HG03095 (cell line): ENCODE measurements at regions not wholly inside any gene's neighbourhood (a gene's known extent, or its start where the extent isn't known, plus 50 kb on each side); places are given as distances from the start of the nearest gene placed in this dataset.

Experiments
- ATAC-seq: cut with Tn5 transposase; IDR thresholded peaks from one replicate; pipeline ENCODE4 v1.9.1; 2021; ENCODE audit warnings: moderate library complexity; ENCODE audit not compliant: unreplicated experiment

GRCh38 chr4:129531253-129531652 is 435.3 kb downstream of the C4orf33 start:
- ATAC-seq: no peak

- ATAC-seq: no peak
Measured at GRCh38 chr4:129532573-129532972, 436.6 kb downstream of the C4orf33 start.

DNA sequence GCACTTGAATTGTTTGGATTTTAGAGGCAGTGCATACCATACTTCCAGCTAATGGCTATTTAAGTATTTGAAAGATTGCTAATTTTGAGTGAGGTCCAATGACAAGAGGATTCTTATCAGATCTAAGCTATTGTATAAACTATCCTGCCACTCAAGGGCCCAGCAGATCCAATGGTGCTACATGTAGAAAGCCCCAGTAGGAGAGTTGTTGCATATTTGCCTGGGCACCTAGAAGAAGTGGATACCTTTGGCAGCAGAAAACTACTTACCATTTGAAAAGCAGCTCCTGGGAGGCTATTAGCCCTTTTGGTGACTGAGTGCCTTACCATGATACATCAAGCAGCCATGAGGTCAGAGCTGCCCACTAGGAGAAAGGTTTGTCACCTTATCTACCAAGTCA is 447.3 kb downstream of the C4orf33 start:
- no peak for ATAC-seq

- ATAC-seq: no peak
Measured at GRCh38 chr4:129545599-129546278, 449.8 kb downstream of the C4orf33 start.

- ATAC-seq: no peak
Measured at GRCh38 chr4:129546531-129546930, 450.6 kb downstream of the C4orf33 start.

DNA sequence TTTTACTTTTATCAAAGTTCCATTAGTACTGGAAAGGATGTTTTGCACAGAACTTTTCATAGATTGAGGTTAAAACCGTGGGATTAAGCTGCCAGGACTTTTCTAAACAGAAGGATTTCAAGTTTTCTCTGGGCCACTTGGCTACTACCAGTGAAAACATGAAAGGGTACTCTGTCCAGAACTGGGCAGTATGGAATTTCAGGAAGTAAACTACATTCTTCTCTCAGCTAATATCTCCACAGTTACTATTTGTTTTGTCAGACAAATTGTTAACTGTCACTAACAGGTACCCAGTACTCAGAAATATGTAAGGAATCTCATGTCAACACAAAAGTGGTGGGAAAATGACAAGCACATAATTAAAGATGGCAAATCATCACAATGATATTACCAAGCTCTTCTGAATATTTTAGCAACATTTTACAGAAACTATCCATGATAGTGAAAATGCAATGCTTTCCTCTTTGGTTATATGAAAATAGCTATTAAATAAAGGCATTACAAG is 454.4 kb downstream of the C4orf33 start:
- no peak for ATAC-seq

DNA sequence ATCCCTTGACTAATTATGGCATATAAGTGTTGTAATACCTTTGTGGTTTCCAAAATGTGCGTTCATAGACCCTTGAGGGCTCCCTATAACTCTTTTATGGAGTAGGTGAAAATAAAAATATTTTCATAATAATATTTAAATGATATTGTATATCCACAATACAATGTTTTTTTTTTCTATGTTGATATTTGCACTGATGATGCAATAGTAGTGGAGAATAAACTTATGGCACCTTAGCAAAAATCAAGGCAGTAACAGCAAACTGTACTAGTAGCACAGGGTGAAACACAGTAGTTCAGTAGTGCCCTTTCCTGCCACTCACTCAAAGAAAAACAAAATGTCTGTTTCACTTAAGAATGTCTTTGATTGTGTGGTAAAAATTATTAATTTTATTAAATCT is 465.3 kb downstream of the C4orf33 start:
- no peak for ATAC-seq

DNA sequence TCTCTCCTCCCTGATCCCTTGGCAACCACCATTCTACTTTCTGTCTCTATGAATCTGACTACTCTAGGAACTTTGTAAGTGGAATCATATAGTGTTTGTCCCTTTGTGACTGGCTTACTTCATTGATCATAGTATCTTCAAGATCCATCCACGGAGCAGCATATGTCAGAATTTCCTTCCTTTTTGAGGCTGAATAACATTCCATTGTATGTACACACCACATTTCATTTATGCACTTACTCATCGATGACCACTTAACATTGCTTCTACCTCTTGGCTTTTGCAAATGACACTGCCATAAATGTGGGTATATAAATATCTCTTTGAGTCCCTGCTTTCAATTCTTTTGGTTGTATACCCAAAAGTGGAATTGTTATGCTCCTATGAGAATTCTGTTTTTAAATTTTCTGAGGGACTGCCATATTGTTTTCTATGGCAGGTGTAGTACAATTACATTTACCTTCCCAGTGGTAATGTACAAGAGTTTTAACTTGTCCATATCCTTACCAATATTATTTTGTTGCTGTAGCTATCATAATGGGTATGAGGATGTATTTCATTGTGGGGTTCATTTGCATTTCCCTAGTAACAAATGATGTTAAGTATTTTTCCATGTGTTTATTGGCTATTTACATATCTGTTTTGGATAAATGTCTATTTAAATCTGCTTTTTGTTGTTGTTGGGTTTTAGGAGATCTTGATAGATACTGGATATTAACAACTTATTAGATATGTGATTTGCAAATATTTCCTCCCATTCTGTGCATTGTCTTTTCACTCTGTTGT is 466.1 kb downstream of the C4orf33 start:
- ATAC-seq: no peak

- ATAC-seq: no peak
Measured at GRCh38 chr4:129565214-129565613, 469.3 kb downstream of the C4orf33 start.

- ATAC-seq: no peak
Measured at GRCh38 chr4:129570326-129570725, 474.4 kb downstream of the C4orf33 start.

GRCh38 chr4:129578336-129578735 is 482.4 kb downstream of the C4orf33 start:
- ATAC-seq: no peak

- ATAC-seq: no peak
Measured at GRCh38 chr4:129581305-129581704, 485.4 kb downstream of the C4orf33 start.

- no peak for ATAC-seq
Measured at GRCh38 chr4:129583868-129584267, 487.9 kb downstream of the C4orf33 start.

- no peak for ATAC-seq
Measured at GRCh38 chr4:129598582-129598981, 502.6 kb downstream of the C4orf33 start.

- no peak for ATAC-seq
Measured at GRCh38 chr4:129600898-129601297, 504.9 kb downstream of the C4orf33 start.

DNA sequence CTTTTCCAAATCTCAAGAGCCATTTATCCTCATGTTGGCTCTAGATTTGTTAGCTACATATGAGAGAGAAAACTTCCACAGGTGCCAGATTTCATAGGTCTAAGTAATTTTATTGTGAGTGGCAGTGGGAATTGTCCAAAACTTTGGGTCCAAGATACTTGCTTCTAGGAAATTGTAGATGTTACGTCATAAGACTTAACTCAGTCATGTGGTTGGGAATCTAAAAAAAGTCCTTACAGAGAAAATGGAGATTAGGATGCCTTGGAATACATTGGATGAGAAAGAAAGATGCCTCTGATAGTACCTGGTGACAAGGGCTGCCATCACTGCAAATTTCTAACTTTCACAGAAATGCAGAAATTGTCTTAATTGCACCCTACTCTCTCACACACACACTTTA is 506.5 kb downstream of the C4orf33 start:
- no peak for ATAC-seq

DNA sequence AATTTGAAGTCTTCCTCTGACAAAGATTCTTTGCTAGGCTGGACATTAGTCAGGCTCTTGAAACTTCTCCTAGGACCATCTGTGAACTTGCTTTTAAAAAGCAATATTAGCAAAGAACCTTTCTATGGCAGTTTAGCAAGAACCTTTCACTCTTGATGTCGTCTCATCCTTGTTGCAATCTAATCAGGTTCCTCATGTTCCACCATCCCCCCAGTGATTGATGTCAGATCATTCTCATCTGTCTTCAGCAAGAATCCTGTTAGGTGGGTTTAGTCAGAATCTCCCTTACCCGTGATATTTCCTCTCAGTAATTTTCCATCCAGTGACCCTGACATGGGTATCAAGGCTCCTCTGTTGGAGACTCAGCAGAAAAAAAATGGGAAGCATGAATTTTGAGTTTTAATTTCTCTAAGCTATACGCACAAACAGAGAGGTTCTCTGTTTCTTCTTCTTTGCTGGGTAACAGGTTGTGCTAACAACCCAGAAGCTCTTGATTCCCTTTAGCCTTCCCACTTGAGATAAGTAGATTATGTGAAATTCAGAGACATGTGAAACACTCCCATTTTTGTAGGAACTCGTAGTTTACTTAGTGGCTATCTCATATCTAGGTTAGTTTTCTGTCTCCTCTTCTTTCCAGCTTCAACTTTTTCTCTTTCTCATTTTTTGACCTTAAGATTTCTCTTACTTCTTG is 507.4 kb downstream of the C4orf33 start:
- no peak for ATAC-seq

- no peak for ATAC-seq
Measured at GRCh38 chr4:129604632-129605255, 508.8 kb downstream of the C4orf33 start.

- no peak for ATAC-seq
Measured at GRCh38 chr4:129614611-129615010, 518.7 kb downstream of the C4orf33 start.

DNA sequence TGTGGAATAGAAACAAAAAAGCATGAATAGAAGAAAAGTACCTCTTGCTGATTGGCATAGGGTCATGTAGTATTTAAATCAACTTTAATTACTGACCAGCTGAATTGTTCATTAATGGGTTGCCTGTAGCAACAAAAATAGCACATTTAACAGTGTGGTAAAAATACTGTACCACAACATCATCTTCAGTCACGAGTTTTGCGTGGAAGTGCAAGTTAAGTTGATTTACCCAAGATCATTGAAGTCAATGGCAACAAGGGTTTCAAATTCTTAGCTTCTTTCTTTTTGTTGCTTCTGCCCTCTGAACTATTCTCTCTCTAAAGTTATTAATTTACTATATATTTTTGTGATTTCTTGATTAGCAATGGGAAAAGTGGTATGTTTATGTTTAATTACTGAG is 526.6 kb downstream of the C4orf33 start:
- no peak for ATAC-seq

GRCh38 chr4:129623233-129623875 is 527.4 kb downstream of the C4orf33 start:
- no peak for ATAC-seq
